Fibroblast of upper back skin (primary cell): ENCODE measurements at regions not wholly inside any gene's neighbourhood (a gene's known extent, or its start where the extent isn't known, plus 50 kb on each side); places are given as distances from the start of the nearest gene placed in this dataset.
"Not testable (repeated sequence)": the region's sequence is repeated elsewhere in the genome, so short reads cannot be mapped to it uniquely, and the experiment has no call there.

ENCODE experiments used
- DNase-seq: peaks from one replicate; pipeline ENCODE4 v3.0.0-alpha.2; 2013

- DNase-seq = no peak
These were observed 81.1 kb upstream of the TRIM24 start for GRCh38 chr7:138378741-138379559.

GRCh38 chr7:138382862-138383565, 77.0 kb upstream of the TRIM24 start:
- no peak for DNase-seq

- DNase-seq = no peak
These were observed 73.2 kb upstream of the TRIM24 start for GRCh38 chr7:138386821-138387220.

- DNase-seq = no peak
These were observed 72.1 kb upstream of the TRIM24 start for GRCh38 chr7:138387755-138388475.

GRCh38 chr7:138388673-138389491, 71.2 kb upstream of the TRIM24 start:
- no peak for DNase-seq

GRCh38 chr7:138395763-138396162, 64.3 kb upstream of the TRIM24 start:
- DNase-seq = no peak

- no peak for DNase-seq
These were observed 63.6 kb upstream of the TRIM24 start for GRCh38 chr7:138396251-138397070.

GRCh38 chr7:138397071-138397433, 63.0 kb upstream of the TRIM24 start:
- DNase-seq = not testable (repeated sequence)

- no peak for DNase-seq
These were observed 61.2 kb upstream of the TRIM24 start for GRCh38 chr7:138398857-138399256.

- no peak for DNase-seq
These were observed 59.6 kb upstream of the TRIM24 start for GRCh38 chr7:138400400-138400886.

GRCh38 chr7:138402749-138403148, 57.3 kb upstream of the TRIM24 start:
- DNase-seq = no peak

GRCh38 chr7:138405496-138405895, 54.6 kb upstream of the TRIM24 start:
- no peak for DNase-seq

- DNase-seq = no peak
These were observed 52.3 kb upstream of the TRIM24 start for GRCh38 chr7:138407792-138408191.
